MG63 (cell line): ENCODE measurements at regions not wholly inside any gene's neighbourhood (a gene's known extent, or its start where the extent isn't known, plus 50 kb on each side); places are given as distances from the start of the nearest gene placed in this dataset.
"Not testable (repeated sequence)": the region's sequence is repeated elsewhere in the genome, so short reads cannot be mapped to it uniquely, and the experiment has no call there.

Experiments used
- DNase-seq: peaks from one replicate; pipeline ENCODE4 v3.0.0-alpha.2; 2020
- H3K27me3 ChIP-seq: fragments of 250-450 bp; sonication (Bioruptor Pico); 2 replicates; pipeline ENCODE4 v1.5.1; 2020; ENCODE audit warnings: mild to moderate bottlenecking, moderate library complexity
- H3K36me3 ChIP-seq: fragments of 250-450 bp; sonication (Bioruptor Pico); 2 replicates; pipeline ENCODE4 v1.5.1; 2020; ENCODE audit warnings: mild to moderate bottlenecking, moderate library complexity
- H3K4me3 ChIP-seq: fragments of 250-450 bp; sonication (Bioruptor Pico); 2 replicates; pipeline ENCODE4 v1.5.1; 2020; ENCODE audit warnings: mild to moderate bottlenecking, moderate library complexity
- H3K9me3 ChIP-seq: fragments of 250-450 bp; sonication (Bioruptor Pico); 2 replicates; pipeline ENCODE4 v1.5.1; 2020; ENCODE audit warnings: mild to moderate bottlenecking, moderate library complexity

DNA sequence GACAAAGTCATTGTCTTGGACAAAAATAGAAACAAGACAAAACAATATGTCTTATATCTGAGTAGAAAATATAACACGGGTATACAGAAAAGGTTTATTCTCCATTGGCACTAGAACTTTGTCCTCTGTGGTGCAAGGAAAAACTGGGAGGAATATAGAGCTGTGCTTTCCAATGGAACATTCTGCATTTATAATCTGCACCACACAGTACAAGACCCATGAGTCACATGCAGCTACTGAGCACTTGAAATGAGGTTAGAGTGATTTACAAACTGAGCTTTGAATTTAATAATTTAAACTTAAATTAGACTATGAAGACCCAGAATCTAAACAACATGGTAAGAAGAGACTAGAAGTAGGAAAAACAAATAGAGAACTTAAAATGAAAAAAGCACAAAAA lies 86.1 kb downstream of the RAP2A start:
- Histone ChIP-seq H3K27me3 (no peaks in the 10 kb centered on the region), H3K36me3 (no peaks in the 10 kb centered on the region), H3K4me3 (no peak overlapping the region), H3K9me3 (no peaks in the 10 kb centered on the region)
- no peak for DNase-seq

DNA sequence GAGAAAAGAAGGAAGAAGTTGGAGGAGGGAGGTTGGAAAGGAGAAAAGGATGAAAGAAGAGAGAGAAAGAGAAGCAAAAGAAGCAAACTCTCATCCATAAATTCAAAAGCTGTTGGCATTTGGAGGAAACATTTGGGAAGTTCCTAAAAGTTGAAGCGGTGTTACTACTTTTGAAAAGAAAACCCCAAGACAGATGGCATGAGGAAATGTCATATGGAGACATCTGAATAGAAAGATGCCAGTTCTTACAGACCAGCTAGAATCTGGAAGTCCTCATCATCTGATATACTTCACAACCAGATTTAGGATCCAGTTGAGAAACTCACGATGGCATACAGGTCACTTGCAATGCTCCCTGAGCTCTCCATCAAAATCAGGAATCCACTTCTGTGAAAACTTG lies 86.9 kb downstream of the RAP2A start:
- Histone ChIP-seq H3K4me3 (no peak overlapping the region), H3K27me3 (no peaks in the 10 kb centered on the region)

DNA sequence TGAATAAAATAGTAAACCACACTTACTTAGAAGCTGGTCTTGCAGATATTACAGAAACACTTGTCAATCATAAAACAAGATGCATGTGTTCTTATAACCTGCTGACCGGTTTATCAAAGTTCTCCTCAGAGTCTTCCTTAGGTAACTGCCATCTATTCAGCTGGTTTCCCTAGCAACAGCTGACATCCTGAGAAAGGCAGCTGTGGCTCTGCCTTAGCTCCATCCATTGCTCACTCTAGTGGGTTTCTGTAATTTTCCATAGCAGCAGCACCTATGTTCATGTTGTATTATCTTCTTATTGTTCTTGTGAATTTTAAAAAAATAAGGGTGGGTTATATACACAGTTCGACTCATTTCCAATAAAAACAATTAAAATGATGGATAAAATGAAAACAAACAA lies 87.8 kb downstream of the RAP2A start:
- no peak overlapping the region for H3K4me3 ChIP-seq
- no peak for DNase-seq
- no peaks in the 10 kb centered on the region for H3K27me3 ChIP-seq
- no peaks in the 10 kb centered on the region for H3K9me3 ChIP-seq
- H3K36me3 ChIP-seq: no peaks in the 10 kb centered on the region

More for the DNA sequence above, 86.9 kb downstream of the RAP2A start:
- H3K9me3 ChIP-seq: no peaks in the 10 kb centered on the region
- DNase-seq: no peak
- H3K36me3 ChIP-seq: no peaks in the 10 kb centered on the region

DNA sequence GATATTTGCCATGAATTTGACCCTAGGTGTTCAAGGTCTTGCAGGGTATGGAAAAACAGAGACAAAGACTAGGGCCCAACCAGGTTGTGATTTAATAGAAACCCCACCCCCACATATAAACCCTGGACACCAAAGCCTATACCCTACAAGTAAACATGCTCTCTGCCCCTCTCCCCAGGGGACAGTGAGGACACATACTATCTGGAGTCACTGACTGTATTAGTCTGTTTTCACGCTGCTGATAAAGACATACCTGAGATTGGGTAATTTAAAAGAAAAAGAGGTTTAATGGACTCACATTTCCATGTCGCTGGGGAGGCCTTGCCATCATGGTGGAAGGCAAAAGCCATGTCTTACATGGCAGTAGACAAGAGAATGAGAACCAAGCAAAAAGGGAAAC lies 88.3 kb downstream of the RAP2A start:
- Histone ChIP-seq H3K27me3 (no peaks in the 10 kb centered on the region), H3K36me3 (no peaks in the 10 kb centered on the region), H3K9me3 (no peaks in the 10 kb centered on the region), H3K4me3 (no peak overlapping the region)
- DNase-seq: no peak

DNA sequence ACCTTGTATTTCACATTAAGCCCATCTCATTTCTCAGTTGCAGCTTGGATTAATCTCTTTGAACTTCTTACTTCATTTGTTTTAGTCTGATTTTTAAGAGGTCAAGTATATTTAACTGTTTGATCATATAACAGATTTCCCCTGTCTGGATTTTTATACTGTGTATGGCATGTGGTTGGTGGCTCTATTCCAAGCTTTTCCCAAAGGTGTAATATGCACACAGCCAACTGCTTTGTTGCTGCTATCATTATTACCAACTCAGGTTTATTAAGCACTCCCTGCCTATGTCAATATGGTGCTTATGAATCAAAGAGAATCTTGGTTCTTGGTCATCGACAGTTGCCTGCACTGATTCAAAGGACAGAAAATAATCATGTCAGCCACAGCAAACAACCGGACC lies 92.6 kb downstream of the RAP2A start:
- DNase-seq: no peak
- H3K27me3 ChIP-seq: no peaks in the 10 kb centered on the region
- H3K4me3 ChIP-seq: no peak overlapping the region
- H3K36me3 ChIP-seq: no peaks in the 10 kb centered on the region
- H3K9me3 ChIP-seq: no peaks in the 10 kb centered on the region

DNA sequence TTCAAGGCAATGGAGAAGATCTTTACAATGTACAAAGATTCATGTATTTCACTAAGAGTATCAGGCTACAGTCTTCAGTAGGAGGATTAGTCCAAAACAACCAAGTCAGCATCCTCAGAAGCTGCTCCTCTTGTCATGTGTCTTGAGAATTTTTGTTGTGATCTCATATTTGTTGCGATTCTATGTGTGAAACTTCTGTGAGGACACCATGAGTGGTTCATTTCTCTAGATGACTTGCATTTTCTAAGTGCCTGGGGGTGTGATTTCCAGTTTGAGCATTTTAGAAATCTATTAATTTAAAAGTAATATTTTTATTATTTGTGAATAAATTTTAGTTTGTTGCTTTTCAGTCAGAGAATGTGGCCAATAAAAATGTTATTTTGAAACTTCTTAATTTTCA lies 94.5 kb downstream of the RAP2A start:
- no peak for DNase-seq
- Histone ChIP-seq H3K36me3 (no peaks in the 10 kb centered on the region), H3K9me3 (no peaks in the 10 kb centered on the region), H3K27me3 (no peaks in the 10 kb centered on the region), H3K4me3 (no peak overlapping the region)

DNA sequence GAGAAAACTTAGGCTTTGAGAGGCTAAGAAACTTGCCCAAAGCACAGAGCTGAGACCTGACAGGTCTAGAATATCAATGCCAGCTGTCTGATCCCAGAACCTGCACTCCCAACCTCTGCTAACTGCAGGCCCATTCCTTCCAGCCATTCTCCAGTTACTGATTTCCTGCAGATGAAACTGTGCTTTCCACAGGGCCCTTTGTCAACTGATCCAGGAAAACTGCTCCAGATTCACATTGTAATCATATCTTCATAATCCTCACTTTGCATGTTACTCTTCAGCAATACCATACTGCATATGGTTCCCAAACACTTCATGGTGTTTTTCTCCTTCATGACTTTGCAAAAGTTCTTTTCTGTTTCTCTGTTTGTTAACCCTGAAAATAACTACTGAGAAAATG lies 100.6 kb downstream of the RAP2A start:
- H3K4me3 ChIP-seq: no peak overlapping the region
- no peaks in the 10 kb centered on the region for H3K36me3 ChIP-seq
- no peaks in the 10 kb centered on the region for H3K27me3 ChIP-seq
- H3K9me3 ChIP-seq: no peaks in the 10 kb centered on the region
- DNase-seq: no peak

DNA sequence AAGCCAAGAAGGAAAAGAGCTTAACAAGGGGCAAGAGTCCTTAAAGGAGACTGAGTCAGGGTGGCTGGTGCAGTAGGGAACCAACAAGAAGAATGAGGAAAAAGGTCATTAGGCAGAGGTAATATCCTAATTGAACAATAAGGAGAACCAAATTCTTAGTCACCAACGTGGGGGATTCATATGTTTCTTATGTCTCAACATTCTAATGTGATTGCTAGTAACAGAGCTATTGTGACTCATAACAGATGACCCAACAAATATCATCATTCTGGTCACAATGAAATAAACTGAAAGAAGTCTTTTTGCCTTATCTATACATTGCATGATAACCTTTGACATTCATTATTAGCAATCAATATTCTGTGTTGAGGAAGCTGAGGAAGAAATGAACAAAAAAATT lies 101.6 kb downstream of the RAP2A start:
- Histone ChIP-seq H3K36me3 (no peaks in the 10 kb centered on the region), H3K27me3 (no peaks in the 10 kb centered on the region), H3K4me3 (no peak overlapping the region), H3K9me3 (no peaks in the 10 kb centered on the region)
- DNase-seq: no peak

DNA sequence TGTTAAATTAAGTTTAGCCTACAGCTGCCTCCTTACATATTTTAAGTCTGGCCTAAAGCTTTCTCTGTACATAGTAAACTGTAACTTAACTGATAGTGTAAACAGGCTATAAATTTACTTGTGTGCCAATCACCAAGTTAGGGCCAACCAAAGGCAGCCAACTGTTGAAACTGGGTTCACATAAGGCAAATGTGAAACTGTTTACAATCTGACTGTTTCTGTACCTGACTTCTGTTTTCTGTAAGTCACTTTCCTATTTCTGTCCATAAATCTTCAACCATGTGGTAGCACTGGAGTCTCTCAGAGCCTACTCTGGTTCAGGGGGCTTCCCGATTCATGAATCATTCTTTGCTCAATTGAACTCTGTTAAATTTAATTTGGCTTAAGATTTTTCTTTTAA lies 103.1 kb downstream of the RAP2A start:
- no peak for DNase-seq
- Histone ChIP-seq H3K27me3 (no peaks in the 10 kb centered on the region), H3K4me3 (no peak overlapping the region), H3K9me3 (no peaks in the 10 kb centered on the region), H3K36me3 (no peaks in the 10 kb centered on the region)

DNA sequence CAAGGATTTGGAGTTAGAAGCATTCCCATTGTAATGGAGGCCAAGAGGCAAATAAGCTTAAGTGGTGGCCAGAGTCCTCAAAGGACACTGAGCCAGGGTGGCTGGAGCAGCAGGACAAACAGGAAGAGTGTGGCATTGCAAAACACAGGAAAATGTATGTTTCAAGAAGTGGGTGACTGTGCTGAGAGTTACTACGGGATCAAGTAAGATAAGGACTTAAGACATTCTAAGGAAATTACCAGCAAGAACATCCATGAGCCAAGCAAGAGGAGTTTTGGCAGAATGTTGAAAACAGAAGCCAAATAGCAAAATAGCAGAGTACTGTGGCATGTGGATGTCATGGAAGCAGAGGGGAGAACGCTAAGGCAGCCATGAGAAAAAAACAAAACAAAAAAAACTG lies 104.2 kb downstream of the RAP2A start:
- Histone ChIP-seq H3K4me3 (no peak overlapping the region), H3K36me3 (no peaks in the 10 kb centered on the region), H3K27me3 (no peaks in the 10 kb centered on the region), H3K9me3 (no peaks in the 10 kb centered on the region)
- no peak for DNase-seq

DNA sequence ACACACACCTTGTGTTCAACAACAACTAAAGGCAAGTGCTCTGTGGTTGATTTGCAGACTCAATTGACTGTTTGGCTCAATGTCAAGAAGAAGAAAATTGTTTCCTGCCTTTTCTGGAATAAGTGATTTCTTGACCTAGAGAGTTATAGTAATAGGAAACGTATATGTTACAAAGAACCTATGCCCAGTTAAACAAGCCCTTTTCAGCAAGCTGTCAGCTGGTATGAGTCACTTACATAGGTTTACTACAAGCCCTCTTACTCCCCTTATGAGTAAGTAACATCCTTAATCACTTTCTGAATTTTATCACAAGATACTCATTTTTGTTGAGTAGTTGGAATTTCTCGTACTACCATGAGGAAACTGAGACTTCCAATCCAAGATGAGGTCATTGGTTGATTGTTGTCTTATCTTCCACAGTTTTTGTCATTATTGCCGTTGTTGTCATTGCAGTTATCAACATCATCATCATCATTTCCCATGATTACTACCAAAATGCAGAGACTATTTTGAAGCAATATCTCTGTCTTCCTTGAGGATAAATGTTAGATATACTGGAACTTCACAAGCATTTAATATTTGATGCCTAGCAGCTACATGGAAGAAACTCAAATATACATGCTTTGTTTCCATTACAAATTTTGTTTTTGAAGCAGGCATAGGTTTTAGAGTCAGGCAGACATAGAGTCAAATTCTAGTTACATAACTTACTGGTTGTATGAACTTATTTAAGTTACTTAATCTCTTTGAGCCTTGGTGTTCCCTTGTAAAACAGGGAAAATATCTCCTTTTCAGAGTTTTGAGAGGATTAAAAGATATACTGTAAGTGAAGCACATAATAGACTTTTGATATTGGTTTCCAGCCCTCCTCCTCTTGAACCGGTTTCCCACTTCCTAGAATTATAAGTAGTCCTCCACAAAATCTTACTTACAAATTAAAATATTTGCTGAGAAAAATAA lies 106.0 kb downstream of the RAP2A start:
- no peaks in the 10 kb centered on the region for H3K36me3 ChIP-seq
- H3K27me3 ChIP-seq: no peaks in the 10 kb centered on the region
- no peak for DNase-seq
- no peak overlapping the region for H3K4me3 ChIP-seq
- H3K9me3 ChIP-seq: no peaks in the 10 kb centered on the region

DNA sequence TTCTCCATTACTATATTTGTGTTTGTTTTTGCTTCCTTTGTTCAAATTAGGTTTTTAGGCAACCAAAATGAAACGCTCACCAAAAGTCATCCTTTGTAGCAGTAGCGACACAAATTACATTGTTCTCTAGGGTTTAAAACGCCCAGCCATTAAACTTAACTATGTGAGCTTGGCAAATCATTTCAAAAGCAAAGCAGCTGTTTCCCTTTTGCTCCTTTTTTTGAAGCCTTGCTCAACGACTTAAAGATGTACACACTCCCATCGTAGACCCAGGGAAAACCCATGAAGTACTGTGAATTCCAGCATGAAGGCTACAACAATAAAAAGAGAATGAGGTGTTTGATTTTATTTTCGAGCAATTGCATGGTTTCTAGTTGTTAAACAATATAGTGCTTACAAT lies 106.7 kb downstream of the RAP2A start:
- Histone ChIP-seq H3K27me3 (no peaks in the 10 kb centered on the region), H3K4me3 (no peak overlapping the region), H3K9me3 (no peaks in the 10 kb centered on the region), H3K36me3 (no peaks in the 10 kb centered on the region)
- no peak for DNase-seq

DNA sequence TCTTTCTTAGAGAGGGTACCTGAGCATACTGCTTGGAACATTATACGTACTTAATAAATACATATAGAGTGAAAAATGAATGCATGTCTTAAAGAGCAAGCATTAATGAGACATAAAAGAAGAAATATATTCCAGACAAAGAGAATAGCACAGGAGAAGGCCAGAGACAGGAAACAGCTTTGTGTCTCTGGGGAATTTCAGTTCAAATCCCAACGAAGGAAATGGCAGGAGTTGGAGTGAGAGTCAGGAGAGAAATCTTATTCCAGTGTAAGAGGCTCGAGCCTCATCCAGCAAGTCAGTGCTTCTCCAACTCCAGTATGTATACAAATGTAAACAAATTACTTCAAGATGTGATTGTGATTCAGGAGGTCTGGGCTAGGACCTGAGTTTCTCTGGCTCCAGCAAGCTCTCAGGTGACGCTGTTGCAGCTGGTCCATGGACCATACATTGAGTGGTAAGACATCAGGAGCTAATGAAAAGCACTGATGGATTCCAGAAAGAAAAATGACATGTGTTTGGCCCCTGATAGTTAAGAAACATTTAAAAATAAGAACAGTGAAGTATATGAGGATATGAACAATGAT lies 108.2 kb downstream of the RAP2A start:
- no peak for DNase-seq
- no peaks in the 10 kb centered on the region for H3K9me3 ChIP-seq
- no peak overlapping the region for H3K4me3 ChIP-seq
- no peaks in the 10 kb centered on the region for H3K27me3 ChIP-seq
- no peaks in the 10 kb centered on the region for H3K36me3 ChIP-seq

DNA sequence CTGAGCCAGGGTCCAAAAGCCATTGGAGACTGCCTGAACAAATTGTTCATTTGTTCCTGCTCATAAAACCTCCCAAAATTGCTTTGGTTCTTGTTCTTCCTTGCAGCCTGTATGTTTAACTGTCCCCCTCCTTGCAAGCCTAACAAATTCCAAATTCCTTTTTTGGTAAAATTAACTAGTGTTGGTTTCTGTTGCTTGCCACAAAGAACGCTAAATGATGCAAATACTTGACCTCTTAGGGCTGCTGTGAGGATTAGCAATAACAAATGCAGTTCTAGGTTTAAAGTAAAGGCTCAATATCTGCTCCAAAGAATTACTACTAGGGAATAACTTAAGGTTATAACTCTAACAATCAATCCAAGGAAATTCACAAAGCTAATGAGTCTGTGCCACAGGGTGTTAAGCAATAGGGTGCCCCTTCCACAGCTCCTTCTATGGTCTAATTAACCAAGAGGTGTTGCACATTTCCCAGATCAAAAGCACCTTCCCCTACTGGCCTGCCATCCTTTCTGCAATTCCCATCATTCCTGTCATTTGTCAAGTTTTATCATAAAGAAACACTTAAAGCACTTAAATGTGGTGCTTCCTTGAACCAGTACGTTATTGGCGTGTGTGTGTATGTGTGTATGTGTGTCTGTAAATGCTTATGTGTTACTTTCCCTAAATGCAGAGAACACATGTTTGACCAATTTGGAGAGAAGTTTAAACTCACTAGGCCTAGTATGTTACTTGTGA lies 110.2 kb downstream of the RAP2A start:
- no peak for DNase-seq
- Histone ChIP-seq H3K4me3 (no peak overlapping the region), H3K36me3 (no peaks in the 10 kb centered on the region), H3K27me3 (no peaks in the 10 kb centered on the region), H3K9me3 (no peaks in the 10 kb centered on the region)

DNA sequence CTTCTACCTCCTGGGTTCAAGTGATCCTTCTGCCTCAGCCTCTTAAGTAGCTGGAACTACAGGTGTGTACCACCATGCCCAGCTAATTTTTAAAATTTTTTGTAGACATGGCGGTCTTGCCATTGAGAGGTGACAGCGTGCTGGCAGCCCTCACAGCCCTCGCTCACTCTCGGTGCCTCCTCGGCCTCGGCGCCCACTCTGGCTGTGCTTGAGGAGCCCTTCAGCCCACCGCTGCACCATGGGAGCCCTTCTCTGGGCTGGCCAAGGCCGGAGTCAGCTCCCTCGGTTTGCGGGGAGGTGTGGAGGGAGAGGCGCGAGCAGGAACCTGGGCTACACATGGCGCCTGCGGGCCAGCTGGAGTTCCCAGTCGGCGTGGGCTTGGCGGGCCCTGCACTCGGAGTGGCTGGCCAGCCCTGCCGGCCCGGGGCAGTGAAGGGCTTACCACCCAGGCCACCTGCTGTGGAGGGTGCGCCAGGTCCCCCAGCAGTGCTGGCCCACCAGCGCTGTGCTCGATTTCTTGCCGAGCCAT lies 111.1 kb downstream of the RAP2A start:
- not testable (repeated sequence) for H3K36me3 ChIP-seq, H3K27me3 ChIP-seq, DNase-seq, H3K4me3 ChIP-seq, H3K9me3 ChIP-seq

DNA sequence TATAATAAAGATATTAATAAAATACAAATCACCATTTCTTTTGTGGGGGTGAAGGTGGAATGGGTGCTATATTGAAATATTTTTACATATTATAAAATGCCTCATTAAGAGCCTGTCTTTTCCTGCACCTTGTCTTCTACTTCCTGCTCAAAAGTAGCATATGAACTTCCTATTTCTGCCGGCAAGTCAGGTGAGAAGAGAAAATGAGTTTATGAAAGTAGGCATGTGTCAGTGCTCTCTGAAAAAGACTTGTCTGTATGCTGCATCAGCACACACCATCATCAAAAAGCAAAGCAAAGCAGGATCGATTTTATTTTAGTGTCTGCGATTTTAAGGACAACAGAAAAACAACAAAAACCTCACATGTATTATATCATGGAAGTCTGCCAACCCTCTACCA lies 114.2 kb downstream of the RAP2A start:
- no peaks in the 10 kb centered on the region for H3K27me3 ChIP-seq
- H3K4me3 ChIP-seq: no peak overlapping the region
- no peaks in the 10 kb centered on the region for H3K36me3 ChIP-seq
- DNase-seq: no peak
- H3K9me3 ChIP-seq: no peaks in the 10 kb centered on the region

DNA sequence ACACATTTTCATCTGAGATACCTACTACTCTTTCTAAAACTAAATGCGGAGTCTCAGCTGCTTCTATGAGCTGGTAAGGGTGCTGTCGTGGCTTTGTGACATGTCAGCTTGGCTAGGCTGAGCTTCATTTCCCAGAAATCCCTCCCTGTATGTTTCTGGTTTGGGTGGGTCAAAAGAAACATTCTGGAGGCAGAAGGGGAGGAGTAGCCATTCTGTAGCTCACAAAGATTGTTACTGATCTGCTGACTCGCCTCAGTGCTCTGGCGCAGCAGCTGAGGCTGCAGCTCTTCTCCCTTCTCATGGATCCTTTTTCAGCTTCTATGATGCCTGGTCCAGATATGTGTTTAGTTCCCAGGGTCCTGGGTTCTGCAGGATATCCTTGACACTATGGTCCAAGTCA lies 114.7 kb downstream of the RAP2A start:
- no peak overlapping the region for H3K4me3 ChIP-seq

More for the DNA sequence above, 114.7 kb downstream of the RAP2A start:
- DNase-seq: no peak
- Histone ChIP-seq H3K36me3 (no peaks in the 10 kb centered on the region), H3K27me3 (no peaks in the 10 kb centered on the region), H3K9me3 (no peaks in the 10 kb centered on the region)
